ENCODE measurements at regions not wholly inside any gene's neighbourhood (a gene's known extent, or its start where the extent isn't known, plus 50 kb on each side); places are given as distances from the start of the nearest gene placed in this dataset.

DNA sequence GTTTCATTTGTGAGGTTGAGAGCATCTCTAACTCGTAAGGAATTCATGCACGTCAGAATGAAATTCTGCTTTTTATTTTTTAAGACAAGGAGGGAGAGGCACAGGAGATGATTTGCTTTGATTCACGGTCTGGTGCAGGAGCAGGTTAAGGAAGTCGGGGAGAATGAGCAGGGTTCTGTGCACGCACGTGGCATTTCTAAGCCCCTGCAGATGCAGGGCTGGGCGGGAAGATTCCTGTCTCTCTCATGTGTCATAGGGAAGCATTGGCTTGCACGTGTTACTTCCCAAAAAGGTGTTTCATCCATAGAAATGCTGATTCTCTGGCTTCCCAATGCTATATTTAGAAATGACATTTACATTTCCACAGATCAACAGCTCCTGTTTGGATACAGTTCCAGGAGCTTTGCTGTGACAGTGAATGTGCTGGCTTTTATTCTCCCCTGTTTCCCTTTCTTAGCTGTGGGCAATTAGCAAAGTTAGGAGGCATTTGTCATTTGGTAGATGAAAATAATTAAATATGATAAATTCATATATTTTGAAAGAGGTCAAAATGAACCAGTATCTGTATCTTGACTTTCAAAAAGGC is 119.7 kb upstream of the ZFP64 start:
- H3K27me3 ChIP-seq, result no peaks in the 10 kb centered on the region
- H3K27ac ChIP-seq, result no peak overlapping the region
- TF ChIP-seq EP300 (IDR thresholded peaks at IDR 0.05) (no peak), POLR2AphosphoS5 (IDR thresholded peaks at IDR 0.05) (no peak), POLR2A (IDR thresholded peaks at IDR 0.05) (no peak)
- TF ChIP-seq, protein P1, sequence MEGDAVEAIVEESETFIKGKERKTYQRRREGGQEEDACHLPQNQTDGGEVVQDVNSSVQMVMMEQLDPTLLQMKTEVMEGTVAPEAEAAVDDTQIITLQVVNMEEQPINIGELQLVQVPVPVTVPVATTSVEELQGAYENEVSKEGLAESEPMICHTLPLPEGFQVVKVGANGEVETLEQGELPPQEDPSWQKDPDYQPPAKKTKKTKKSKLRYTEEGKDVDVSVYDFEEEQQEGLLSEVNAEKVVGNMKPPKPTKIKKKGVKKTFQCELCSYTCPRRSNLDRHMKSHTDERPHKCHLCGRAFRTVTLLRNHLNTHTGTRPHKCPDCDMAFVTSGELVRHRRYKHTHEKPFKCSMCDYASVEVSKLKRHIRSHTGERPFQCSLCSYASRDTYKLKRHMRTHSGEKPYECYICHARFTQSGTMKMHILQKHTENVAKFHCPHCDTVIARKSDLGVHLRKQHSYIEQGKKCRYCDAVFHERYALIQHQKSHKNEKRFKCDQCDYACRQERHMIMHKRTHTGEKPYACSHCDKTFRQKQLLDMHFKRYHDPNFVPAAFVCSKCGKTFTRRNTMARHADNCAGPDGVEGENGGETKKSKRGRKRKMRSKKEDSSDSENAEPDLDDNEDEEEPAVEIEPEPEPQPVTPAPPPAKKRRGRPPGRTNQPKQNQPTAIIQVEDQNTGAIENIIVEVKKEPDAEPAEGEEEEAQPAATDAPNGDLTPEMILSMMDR (IDR thresholded peaks at IDR 0.05), result no peak
- no peaks in the 10 kb centered on the region for H3K36me3 ChIP-seq
- ATAC-seq, result no peak
- no peaks in the 10 kb centered on the region for H3K9me3 ChIP-seq
- 63 to 74% methylated on average over 8 of the region's 8 CpGs for WGBS, 2 donors (ENCODE audit: low coverage in 1 of 2)
- no peak overlapping the region for H3K4me3 ChIP-seq
- H3K4me1 ChIP-seq, result peaks cover 0 to 6% (median 0%) of the 10 kb centered on the region in 3 donors

DNA sequence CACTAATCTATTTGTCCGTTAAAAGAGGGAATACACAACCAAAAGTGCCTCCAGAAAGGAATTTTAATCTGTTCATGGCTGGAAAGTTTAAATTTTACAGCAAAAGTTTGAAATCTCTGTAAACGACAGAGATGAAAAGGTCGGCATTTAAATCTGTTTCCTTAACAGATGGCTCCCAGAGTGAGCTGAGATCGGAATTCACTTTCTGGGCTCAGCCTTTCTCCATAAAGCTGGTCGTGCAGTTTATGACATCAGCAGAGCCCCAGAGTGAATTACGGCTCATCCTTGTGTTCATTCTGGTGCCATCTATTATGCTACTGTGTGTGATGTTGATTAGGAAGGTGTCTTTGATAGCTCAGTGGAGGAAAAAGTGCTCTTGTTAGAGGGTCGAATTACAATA is 117.6 kb upstream of the ZFP64 start:
- no peaks in the 10 kb centered on the region for H3K36me3 ChIP-seq
- no peak overlapping the region for H3K27ac ChIP-seq
- 47 to 70% methylated on average over 7 of the region's 7 CpGs for WGBS, 2 donors (ENCODE audit: low coverage in 1 of 2)
- peaks cover 0 to 6% (median 0%) of the 10 kb centered on the region in 3 donors for H3K4me1 ChIP-seq
- no peak for TF ChIP-seq EP300 (IDR thresholded peaks at IDR 0.05)
- no peak for TF ChIP-seq POLR2AphosphoS5 (IDR thresholded peaks at IDR 0.05)
- TF ChIP-seq, protein P1 (IDR thresholded peaks at IDR 0.05), result no peak
- TF ChIP-seq POLR2A (IDR thresholded peaks at IDR 0.05), result no peak
- H3K9me3 ChIP-seq, result no peaks in the 10 kb centered on the region
- H3K4me3 ChIP-seq, result no peak overlapping the region
- no peak for ATAC-seq
- H3K27me3 ChIP-seq, result no peaks in the 10 kb centered on the region

DNA sequence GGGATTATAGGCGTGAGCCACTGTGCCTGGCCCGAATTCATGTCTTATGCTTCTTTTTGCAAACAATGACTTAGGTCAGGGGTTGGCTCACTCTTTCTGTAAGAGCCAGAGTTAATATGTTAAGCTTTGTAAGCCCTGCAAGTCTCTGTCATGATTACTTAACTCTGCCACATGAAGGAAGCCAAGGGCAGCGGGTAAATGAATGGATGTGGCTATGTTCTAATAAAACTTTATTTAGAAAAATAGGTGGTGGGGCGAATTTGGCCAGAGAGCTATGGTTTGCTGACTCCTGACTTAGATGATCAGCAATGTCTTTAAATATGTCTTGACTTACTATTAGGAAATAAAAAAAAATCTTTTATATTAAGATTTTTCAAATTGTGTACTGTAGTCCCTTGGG is 114.9 kb upstream of the ZFP64 start:
- WGBS, 2 donors (ENCODE audit: low coverage in 1 of 2), result 82% methylated on average over 3 of the region's 4 CpGs; no CpG with 5 or more reads in 1 of the 2 donors
- H3K4me1 ChIP-seq, result no peaks in the 10 kb centered on the region
- no peak overlapping the region for H3K4me3 ChIP-seq
- no peak overlapping the region for H3K27ac ChIP-seq
- TF ChIP-seq POLR2A (IDR thresholded peaks at IDR 0.05) (no peak), EP300 (IDR thresholded peaks at IDR 0.05) (no peak), POLR2AphosphoS5 (IDR thresholded peaks at IDR 0.05) (no peak)
- TF ChIP-seq, protein P1 (IDR thresholded peaks at IDR 0.05), result no peak
- no peaks in the 10 kb centered on the region for H3K9me3 ChIP-seq
- no peak for ATAC-seq
- peaks cover 5% of the 10 kb centered on the region for H3K27me3 ChIP-seq
- no peaks in the 10 kb centered on the region for H3K36me3 ChIP-seq

DNA sequence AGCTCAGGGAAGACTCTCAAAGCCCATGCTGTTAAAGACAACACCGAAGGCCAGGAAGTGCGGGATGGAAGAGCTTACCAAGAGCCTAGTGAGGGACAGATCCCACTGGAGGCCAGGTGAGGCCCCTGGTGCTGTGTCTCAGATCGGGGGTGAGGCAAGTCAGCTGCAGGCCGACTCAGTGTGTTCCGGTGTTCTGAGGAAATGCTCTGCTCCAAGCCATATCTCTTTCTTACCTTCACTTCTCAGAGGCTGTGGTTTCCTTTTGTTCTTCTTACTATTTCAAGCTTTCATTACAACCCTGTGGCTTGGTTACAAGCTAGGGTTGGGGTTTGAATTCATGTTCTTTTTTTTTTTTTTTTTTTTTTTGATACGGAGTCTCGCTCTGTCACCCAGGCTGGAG is 114.3 kb upstream of the ZFP64 start:
- TF ChIP-seq EP300 (IDR thresholded peaks at IDR 0.05) (no peak), POLR2A (IDR thresholded peaks at IDR 0.05) (no peak), POLR2AphosphoS5 (IDR thresholded peaks at IDR 0.05) (no peak)
- TF ChIP-seq, protein P1 (IDR thresholded peaks at IDR 0.05), result no peak
- Histone ChIP-seq H3K27me3 (peaks cover 5% of the 10 kb centered on the region), H3K9me3 (no peaks in the 10 kb centered on the region), H3K36me3 (no peaks in the 10 kb centered on the region), H3K27ac (no peak overlapping the region), H3K4me3 (no peak overlapping the region), H3K4me1 (no peaks in the 10 kb centered on the region)
- 84 to 87% methylated on average over 4 to 6 of the region's 7 CpGs for WGBS, 2 donors (ENCODE audit: low coverage in 1 of 2)
- no peak for ATAC-seq

DNA sequence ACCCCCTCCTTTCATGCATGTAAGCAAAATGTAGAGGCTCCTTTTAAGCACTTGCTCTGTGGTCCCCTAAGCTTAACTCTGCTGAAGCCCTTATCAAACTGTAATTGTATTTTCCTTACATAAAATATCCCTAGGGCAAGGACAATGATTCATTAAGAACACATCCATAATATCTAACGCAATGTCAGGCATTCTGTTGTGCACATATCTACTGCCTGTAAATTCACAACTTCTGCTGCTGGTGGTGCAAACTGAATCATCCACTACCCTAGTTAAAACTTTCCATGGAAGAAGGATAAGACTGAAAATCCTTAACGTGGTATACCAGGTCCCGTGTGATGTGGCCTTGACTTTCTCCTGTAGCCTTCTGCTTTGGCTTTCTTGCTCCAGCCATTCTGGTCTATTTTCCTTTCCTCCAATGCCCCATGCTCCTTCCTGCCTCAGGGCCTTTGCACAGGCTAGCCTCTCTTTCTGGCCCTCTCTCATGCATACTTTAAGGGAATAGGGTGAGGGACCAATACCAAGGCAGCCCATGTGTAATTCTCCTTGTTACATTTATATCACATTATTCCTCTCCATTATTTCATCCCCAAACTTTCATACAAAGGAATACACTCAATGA is 113.6 kb upstream of the ZFP64 start:
- no peaks in the 10 kb centered on the region for H3K4me1 ChIP-seq
- H3K36me3 ChIP-seq, result no peaks in the 10 kb centered on the region
- TF ChIP-seq, protein P1 (IDR thresholded peaks at IDR 0.05), result no peak
- TF ChIP-seq POLR2AphosphoS5 (IDR thresholded peaks at IDR 0.05), result no peak
- no peak for TF ChIP-seq POLR2A (IDR thresholded peaks at IDR 0.05)
- TF ChIP-seq EP300 (IDR thresholded peaks at IDR 0.05), result no peak
- no peak for ATAC-seq
- no peak overlapping the region for H3K27ac ChIP-seq
- H3K27me3 ChIP-seq, result peaks cover 5% of the 10 kb centered on the region
- WGBS, 2 donors (ENCODE audit: low coverage in 1 of 2), result 77 to 94% methylated on average over 2 of the region's 3 CpGs
- no peaks in the 10 kb centered on the region for H3K9me3 ChIP-seq
- no peak overlapping the region for H3K4me3 ChIP-seq

Measured in gastroesophageal sphincter (tissue), 4 donors.